Upper lobe of right lung (tissue), 1 donor: ENCODE measurements at regions not wholly inside any gene's neighbourhood (a gene's known extent, or its start where the extent isn't known, plus 50 kb on each side); places are given as distances from the start of the nearest gene placed in this dataset.

Source experiments
- ATAC-seq: fragments of 200-7000 bp; cut with Tn5 transposase; one replicate; pipeline ENCODE4 v1.9.1; 2020; ENCODE audit warnings: mild to moderate bottlenecking, moderate library complexity
- DNase-seq: peaks from one replicate; pipeline ENCODE4 v3.0.0-alpha.2; 2020
- H3K27ac ChIP-seq: fragments of 200-600 bp; one replicate; pipeline ENCODE4 v1.8.0; 2022
- H3K27me3 ChIP-seq: fragments of 200-600 bp; one replicate; pipeline ENCODE4 v1.8.0; 2022; ENCODE audit warnings: mild to moderate bottlenecking
- H3K36me3 ChIP-seq: fragments of 200-600 bp; one replicate; pipeline ENCODE4 v1.8.0; 2022
- H3K4me1 ChIP-seq: fragments of 200-600 bp; one replicate; pipeline ENCODE4 v1.8.0; 2022
- H3K4me3 ChIP-seq: fragments of 200-600 bp; one replicate; pipeline ENCODE4 v1.8.0; 2022; ENCODE audit warnings: mild to moderate bottlenecking
- H3K9me3 ChIP-seq: fragments of 200-600 bp; one replicate; pipeline ENCODE4 v1.8.0; 2022
- CTCF ChIP-seq: fragments of 200-600 bp; IDR thresholded peaks from one replicate; pipeline ENCODE4 v1.8.0; 2022; ENCODE audit warnings: antibody characterized with exemption
- intact Hi-C: fragments of 100-400 bp; cut with DNase I; formaldehyde crosslinking; loops from one replicate; pipeline ENCODE4 v1.11.0; 2022
- donor health status: DM: no; HTN: yes; CAD: no; lungs with severe emphysema.

- Histone ChIP-seq H3K9me3 (no peaks in the 10 kb centered on the region), H3K27me3 (no peaks in the 10 kb centered on the region), H3K4me1 (no peaks in the 10 kb centered on the region), H3K27ac (no peak overlapping the region), H3K36me3 (no peaks in the 10 kb centered on the region), H3K4me3 (no peak overlapping the region)
- ATAC-seq (no peak), DNase-seq (no peak)
- intact Hi-C loops, result no loop called here
- TF ChIP-seq CTCF, result no peak
Observed at GRCh38 chr15:26048669-26049068, 185.5 kb upstream of the ATP10A start.

GRCh38 chr15:26045516-26045915 is 182.4 kb upstream of the ATP10A start:
- DNase-seq (no peak), ATAC-seq (no peak)
- Histone ChIP-seq H3K4me1 (no peaks in the 10 kb centered on the region), H3K27ac (no peak overlapping the region), H3K36me3 (no peaks in the 10 kb centered on the region), H3K9me3 (no peaks in the 10 kb centered on the region), H3K4me3 (no peak overlapping the region), H3K27me3 (no peaks in the 10 kb centered on the region)
- intact Hi-C loops, result no loop called here
- TF ChIP-seq CTCF, result no peak

GRCh38 chr15:26043018-26043417 is 179.9 kb upstream of the ATP10A start:
- Histone ChIP-seq H3K9me3 (no peaks in the 10 kb centered on the region), H3K4me3 (no peak overlapping the region), H3K27me3 (no peaks in the 10 kb centered on the region), H3K36me3 (no peaks in the 10 kb centered on the region), H3K27ac (no peak overlapping the region), H3K4me1 (no peaks in the 10 kb centered on the region)
- ATAC-seq (no peak), DNase-seq (no peak)
- no peak for TF ChIP-seq CTCF
- intact Hi-C loops, result no loop called here

GRCh38 chr15:26038693-26039092 is 175.6 kb upstream of the ATP10A start:
- H3K4me3 ChIP-seq, result no peak overlapping the region
- H3K4me1 ChIP-seq, result no peaks in the 10 kb centered on the region
- ATAC-seq (no peak), DNase-seq (no peak)
- intact Hi-C loops, result no loop called here
- H3K36me3 ChIP-seq, result no peaks in the 10 kb centered on the region
- no peaks in the 10 kb centered on the region for H3K9me3 ChIP-seq
- H3K27me3 ChIP-seq, result no peaks in the 10 kb centered on the region
- no peak for TF ChIP-seq CTCF
- H3K27ac ChIP-seq, result no peak overlapping the region

GRCh38 chr15:26037369-26037768 is 174.2 kb upstream of the ATP10A start:
- Histone ChIP-seq H3K27ac (no peak overlapping the region), H3K27me3 (no peaks in the 10 kb centered on the region), H3K4me3 (no peak overlapping the region), H3K9me3 (no peaks in the 10 kb centered on the region), H3K4me1 (no peaks in the 10 kb centered on the region), H3K36me3 (no peaks in the 10 kb centered on the region)
- intact Hi-C loops, result no loop called here
- DNase-seq (no peak), ATAC-seq (no peak)
- TF ChIP-seq CTCF, result no peak

GRCh38 chr15:26033493-26033892 is 170.4 kb upstream of the ATP10A start:
- Histone ChIP-seq H3K27me3 (no peaks in the 10 kb centered on the region), H3K27ac (no peak overlapping the region), H3K36me3 (no peaks in the 10 kb centered on the region), H3K4me3 (no peak overlapping the region), H3K4me1 (no peaks in the 10 kb centered on the region), H3K9me3 (no peaks in the 10 kb centered on the region)
- intact Hi-C loops, result no loop called here
- TF ChIP-seq CTCF, result no peak
- ATAC-seq (no peak), DNase-seq (no peak)
